Skeletal muscle tissue (tissue), 3 donors: ENCODE measurements at regions not wholly inside any gene's neighbourhood (a gene's known extent, or its start where the extent isn't known, plus 50 kb on each side); places are given as distances from the start of the nearest gene placed in this dataset.
"Not testable (repeated sequence)": the region's sequence is repeated elsewhere in the genome, so short reads cannot be mapped to it uniquely, and the experiment has no call there.

ENCODE experiments used
- H3K27ac ChIP-seq: one replicate; pipeline ENCODE4 v1.7.0; 2013; ENCODE audit warnings: mild to moderate bottlenecking, low read depth, low read length, inconsistent platforms
- H3K27me3 ChIP-seq, 3 donors: one replicate each; pipeline ENCODE4 v1.7.0; 2013; ENCODE audit warnings: low read length in 3 of 3; ENCODE audit not compliant: control insufficient read depth in 3 of 3, insufficient read depth in 3 of 3
- H3K36me3 ChIP-seq, 3 donors: one replicate each; pipeline ENCODE4 v1.7.0; 2013; ENCODE audit warnings: low read length in 3 of 3; ENCODE audit not compliant: control insufficient read depth in 3 of 3, insufficient read depth in 3 of 3
- H3K4me1 ChIP-seq, 3 donors: one replicate each; pipeline ENCODE4 v1.7.0; 2013; ENCODE audit warnings: low read length in 3 of 3, mild to moderate bottlenecking in 3 of 3; ENCODE audit not compliant: control insufficient read depth in 3 of 3, insufficient read depth in 3 of 3
- H3K4me3 ChIP-seq, 3 donors: one replicate each; pipeline ENCODE4 v1.7.0; 2013; ENCODE audit warnings: low read length in 3 of 3
- H3K9ac ChIP-seq, 3 donors: one replicate each; pipeline ENCODE4 v1.7.0; 2013; ENCODE audit warnings: low read length in 3 of 3, mild to moderate bottlenecking in 3 of 3, moderate library complexity in 2 of 3, low read depth in 1 of 3
- H3K9me3 ChIP-seq, 3 donors: one replicate each; pipeline ENCODE4 v1.7.0; 2013; ENCODE audit warnings: low read length in 3 of 3; ENCODE audit not compliant: control insufficient read depth in 3 of 3
- donor health status: Osteomylitis.

- no peak overlapping the region for H3K9ac ChIP-seq
- no peak overlapping the region for H3K4me3 ChIP-seq
- H3K36me3 ChIP-seq = no peaks in the 10 kb centered on the region
- no peaks in the 10 kb centered on the region for H3K4me1 ChIP-seq
- H3K9me3 ChIP-seq = peaks cover 0 to 7% (median 4%) of the 10 kb centered on the region in 3 donors
- H3K27ac ChIP-seq = no peak overlapping the region
- H3K27me3 ChIP-seq = no peaks in the 10 kb centered on the region
Measured at GRCh38 chr4:63211375-63211774, 1197.9 kb downstream of the TECRL start.

GRCh38 chr4:63193029-63193428, 1216.2 kb downstream of the TECRL start:
- not testable (repeated sequence) for H3K9me3 ChIP-seq, H3K27me3 ChIP-seq, H3K4me1 ChIP-seq, H3K27ac ChIP-seq, H3K4me3 ChIP-seq, H3K9ac ChIP-seq, H3K36me3 ChIP-seq

- H3K27ac ChIP-seq = no peak overlapping the region
- H3K9me3 ChIP-seq = no peaks in the 10 kb centered on the region
- H3K27me3 ChIP-seq = no peaks in the 10 kb centered on the region
- H3K36me3 ChIP-seq = no peaks in the 10 kb centered on the region
- no peaks in the 10 kb centered on the region for H3K4me1 ChIP-seq
- no peak overlapping the region for H3K4me3 ChIP-seq
- no peak overlapping the region for H3K9ac ChIP-seq
Measured at GRCh38 chr4:63171341-63171740, 1237.9 kb downstream of the TECRL start.

- Histone ChIP-seq H3K36me3 (no peaks in the 10 kb centered on the region), H3K4me1 (no peaks in the 10 kb centered on the region), H3K9ac (no peak overlapping the region), H3K9me3 (no peaks in the 10 kb centered on the region), H3K4me3 (no peak overlapping the region), H3K27ac (no peak overlapping the region), H3K27me3 (no peaks in the 10 kb centered on the region)
Measured at GRCh38 chr4:63170923-63171322, 1238.3 kb downstream of the TECRL start.

- Histone ChIP-seq H3K4me3 (no peak overlapping the region), H3K9me3 (no peaks in the 10 kb centered on the region), H3K9ac (no peak overlapping the region), H3K27ac (no peak overlapping the region), H3K36me3 (no peaks in the 10 kb centered on the region), H3K27me3 (no peaks in the 10 kb centered on the region), H3K4me1 (no peaks in the 10 kb centered on the region)
Measured at GRCh38 chr4:63169836-63170235, 1239.4 kb downstream of the TECRL start.

- Histone ChIP-seq H3K27ac (no peak overlapping the region), H3K9ac (no peak overlapping the region), H3K4me1 (no peaks in the 10 kb centered on the region), H3K4me3 (no peak overlapping the region), H3K27me3 (no peaks in the 10 kb centered on the region), H3K36me3 (no peaks in the 10 kb centered on the region), H3K9me3 (peaks cover 0 to 3% (median 0%) of the 10 kb centered on the region in 3 donors)
Measured at GRCh38 chr4:63155561-63155960, 1253.7 kb downstream of the TECRL start.

- H3K4me3 ChIP-seq = no peak overlapping the region
- H3K36me3 ChIP-seq = no peaks in the 10 kb centered on the region
- no peaks in the 10 kb centered on the region for H3K27me3 ChIP-seq
- H3K9me3 ChIP-seq = peaks cover 0 to 3% (median 0%) of the 10 kb centered on the region in 3 donors
- H3K9ac ChIP-seq = no peak overlapping the region
- no peaks in the 10 kb centered on the region for H3K4me1 ChIP-seq
- H3K27ac ChIP-seq = no peak overlapping the region
Measured at GRCh38 chr4:63123441-63123840, 1285.8 kb downstream of the TECRL start.

GRCh38 chr4:63122955-63123354, 1286.3 kb downstream of the TECRL start:
- Histone ChIP-seq H3K27ac (no peak overlapping the region), H3K36me3 (no peaks in the 10 kb centered on the region), H3K4me3 (no peak overlapping the region), H3K9me3 (peaks cover 0 to 3% (median 0%) of the 10 kb centered on the region in 3 donors), H3K9ac (no peak overlapping the region), H3K4me1 (no peaks in the 10 kb centered on the region), H3K27me3 (no peaks in the 10 kb centered on the region)

GRCh38 chr4:63106600-63106999, 1302.7 kb downstream of the TECRL start:
- H3K36me3 ChIP-seq = no peaks in the 10 kb centered on the region
- peaks cover 0 to 3% (median 0%) of the 10 kb centered on the region in 3 donors for H3K9me3 ChIP-seq
- H3K4me1 ChIP-seq = no peaks in the 10 kb centered on the region
- H3K27ac ChIP-seq = no peak overlapping the region
- no peak overlapping the region for H3K9ac ChIP-seq
- no peak overlapping the region for H3K4me3 ChIP-seq
- H3K27me3 ChIP-seq = no peaks in the 10 kb centered on the region

- Histone ChIP-seq H3K4me1 (no peaks in the 10 kb centered on the region), H3K27ac (no peak overlapping the region), H3K9ac (no peak overlapping the region), H3K4me3 (no peak overlapping the region), H3K27me3 (no peaks in the 10 kb centered on the region), H3K36me3 (no peaks in the 10 kb centered on the region), H3K9me3 (peaks cover 0 to 3% (median 0%) of the 10 kb centered on the region in 3 donors)
Measured at GRCh38 chr4:63105839-63106238, 1303.4 kb downstream of the TECRL start.

- Histone ChIP-seq H3K27ac (no peak overlapping the region), H3K4me3 (no peak overlapping the region), H3K4me1 (no peaks in the 10 kb centered on the region), H3K27me3 (no peaks in the 10 kb centered on the region), H3K9me3 (no peaks in the 10 kb centered on the region), H3K36me3 (no peaks in the 10 kb centered on the region), H3K9ac (no peak overlapping the region)
Measured at GRCh38 chr4:63090641-63091040, 1318.6 kb downstream of the TECRL start.
